Coronary artery (tissue), 2 donors: ENCODE measurements at regions not wholly inside any gene's neighbourhood (a gene's known extent, or its start where the extent isn't known, plus 50 kb on each side); places are given as distances from the start of the nearest gene placed in this dataset.

Experiments
- DNase-seq: peaks from one replicate; pipeline ENCODE4 v3.0.0-alpha.2; 2017; ENCODE audit warnings: low spot score
- H3K27ac ChIP-seq, 2 donors: fragments of 200-600 bp; sonication (generic); one replicate each; pipeline ENCODE4 v1.5.1; 2016 to 2019
- H3K4me3 ChIP-seq: fragments of 200-600 bp; sonication (generic); 2 replicates; pipeline ENCODE4 v1.5.1; 2016; ENCODE audit warnings: mild to moderate bottlenecking, moderate library complexity
- CTCF ChIP-seq: fragments of 200-600 bp; sonication (generic); IDR thresholded peaks from one replicate; pipeline ENCODE4 v1.5.1; 2019; ENCODE audit warnings: antibody characterized with exemption

- DNase-seq = no peak
Measured at GRCh38 chr9:87071473-87071872, 124.2 kb upstream of the GAS1 start.

GRCh38 chr9:87073692-87074091 is 126.4 kb upstream of the GAS1 start:
- DNase-seq = no peak
- no peak for TF ChIP-seq CTCF
- Histone ChIP-seq H3K27ac (no peak overlapping the region), H3K4me3 (no peak overlapping the region)

More at GRCh38 chr9:87071473-87071872, 124.2 kb upstream of the GAS1 start:
- H3K4me3 ChIP-seq = no peak overlapping the region
- H3K27ac ChIP-seq = no peak overlapping the region
- TF ChIP-seq CTCF = no peak

GRCh38 chr9:87075537-87075936 is 128.2 kb upstream of the GAS1 start:
- H3K27ac ChIP-seq = no peak overlapping the region
- TF ChIP-seq CTCF = no peak
- no peak overlapping the region for H3K4me3 ChIP-seq
- DNase-seq = no peak

- Histone ChIP-seq H3K27ac (no peak overlapping the region), H3K4me3 (no peak overlapping the region)
- no peak for TF ChIP-seq CTCF
- DNase-seq = no peak
Measured at GRCh38 chr9:87076825-87077224, 129.5 kb upstream of the GAS1 start.

- H3K27ac ChIP-seq = no peak overlapping the region
- H3K4me3 ChIP-seq = no peak overlapping the region
- no peak for TF ChIP-seq CTCF
- no peak for DNase-seq
Measured at GRCh38 chr9:87077986-87078385, 130.7 kb upstream of the GAS1 start.

GRCh38 chr9:87080512-87081264 is 133.4 kb upstream of the GAS1 start:
- Histone ChIP-seq H3K4me3 (no peak overlapping the region), H3K27ac (no peak overlapping the region)
- TF ChIP-seq CTCF = no peak
- DNase-seq = no peak

- H3K27ac ChIP-seq = no peak overlapping the region
- TF ChIP-seq CTCF = no peak
- DNase-seq = no peak
- no peak overlapping the region for H3K4me3 ChIP-seq
Measured at GRCh38 chr9:87081503-87081902, 134.2 kb upstream of the GAS1 start.
